IMR-90 (cell line): ENCODE measurements at regions not wholly inside any gene's neighbourhood (a gene's known extent, or its start where the extent isn't known, plus 50 kb on each side); places are given as distances from the start of the nearest gene placed in this dataset.

Source experiments
- ATAC-seq: fragments of 200-7000 bp; cut with Tn5 transposase; 2 replicates; pipeline ENCODE4 v1.9.1; 2020; ENCODE audit warnings: low read depth, mild to moderate bottlenecking, moderate library complexity
- BruUV-seq: library from RNA; stranded (reverse); fragments of 400-500 nt; replicated peaks from 2 replicates; lab custom pipeline; 2021; lab: Mats Ljungman, UMichigan
- CTCF ChIA-PET: fragments of 300-600 bp; formaldehyde crosslinking; extraction: SDS; loops from one replicate; lab custom pipeline; 2021; ENCODE audit warnings: antibody characterized with exemption; lab: Yijun Ruan, JAX
- POLR2A ChIA-PET: fragments of 300-600 bp; sonication (Branson Sonifier 250); formaldehyde crosslinking; loops from one replicate; lab custom pipeline; 2022; ENCODE audit warnings: antibody characterized with exemption; ENCODE audit not compliant: unreplicated experiment; lab: Charles Lee
- DNase-seq: peaks from one replicate; pipeline ENCODE4 v3.0.0; 2013
- H2AFZ ChIP-seq: replicated peaks from 2 replicates; pipeline ENCODE3; 2013; ENCODE audit warnings: low read length, mild to moderate bottlenecking; ENCODE audit not compliant: poor library complexity
- H2AK5ac ChIP-seq: 2 replicates; pipeline ENCODE4 v1.6.1; 2013; ENCODE audit warnings: low read depth, low read length, inconsistent platforms
- H2AK9ac ChIP-seq: replicated peaks from 2 replicates; pipeline ENCODE3; 2013; ENCODE audit warnings: mild to moderate bottlenecking, low read depth, low read length, moderate library complexity; ENCODE audit not compliant: poor library complexity
- H2BK120ac ChIP-seq: 2 replicates; pipeline ENCODE4 v1.6.1; 2013; ENCODE audit warnings: low read depth, low read length, inconsistent platforms
- H2BK15ac ChIP-seq: 3 replicates; pipeline ENCODE4 v1.6.1; 2013; ENCODE audit warnings: low read depth, low read length, inconsistent platforms
- H2BK20ac ChIP-seq: 2 replicates; pipeline ENCODE4 v1.6.1; 2013; ENCODE audit warnings: low read depth, mild to moderate bottlenecking, inconsistent platforms, low read length, moderate library complexity
- H2BK5ac ChIP-seq: 2 replicates; pipeline ENCODE4 v1.6.1; 2013; ENCODE audit warnings: mild to moderate bottlenecking, low read depth, low read length, inconsistent platforms; ENCODE audit not compliant: poor library complexity, severe bottlenecking
- H3K14ac ChIP-seq: replicated peaks from 2 replicates; pipeline ENCODE4 v1.6.1; 2013; ENCODE audit warnings: low read depth, low read length, inconsistent platforms
- H3K18ac ChIP-seq: 2 replicates; pipeline ENCODE4 v1.6.1; 2013; ENCODE audit warnings: low read depth, low read length, control low read depth
- H3K23ac ChIP-seq: 2 replicates; pipeline ENCODE4 v1.6.1; 2013; ENCODE audit warnings: low read depth, low read length, inconsistent platforms
- H3K27ac ChIP-seq: 2 replicates; pipeline ENCODE4 v1.5.1; 2013; ENCODE audit warnings: mild to moderate bottlenecking, control low read depth, low read length; ENCODE audit not compliant: insufficient read depth
- H3K27me3 ChIP-seq: 2 replicates; pipeline ENCODE4 v1.6.1; 2013; ENCODE audit warnings: low read length; ENCODE audit not compliant: control insufficient read depth, insufficient read depth
- H3K36me3 ChIP-seq: 2 replicates; pipeline ENCODE4 v1.6.1; 2013; ENCODE audit warnings: low read length, mixed read lengths; ENCODE audit not compliant: control insufficient read depth, insufficient read depth
- H3K4ac ChIP-seq: 2 replicates; pipeline ENCODE4 v1.6.1; 2013; ENCODE audit warnings: low read depth, low read length, inconsistent platforms
- H3K4me1 ChIP-seq: 2 replicates; pipeline ENCODE4 v1.6.1; 2013; ENCODE audit warnings: low read length, mixed read lengths; ENCODE audit not compliant: control insufficient read depth, insufficient read depth
- H3K4me2 ChIP-seq: 2 replicates; pipeline ENCODE4 v1.6.1; 2013; ENCODE audit warnings: low read depth, mild to moderate bottlenecking, control low read depth, low read length, moderate library complexity
- H3K4me3 ChIP-seq: 2 replicates; pipeline ENCODE4 v1.5.1; 2013; ENCODE audit warnings: low read depth, mild to moderate bottlenecking, control low read depth, low read length, moderate library complexity; ENCODE audit not compliant: insufficient read depth
- H3K56ac ChIP-seq: 2 replicates; pipeline ENCODE4 v1.6.1; 2013; ENCODE audit warnings: low read length, inconsistent platforms; ENCODE audit not compliant: insufficient read depth; ENCODE audit errors: extremely low read depth
- H3K79me1 ChIP-seq, 2 experiments: 2 replicates each; pipeline ENCODE4 v1.6.1; 2013; ENCODE audit warnings: low read length in 2 of 2, inconsistent platforms in 1 of 2, low read depth in 1 of 2
- H3K9ac ChIP-seq: 2 replicates; pipeline ENCODE4 v1.6.1; 2013; ENCODE audit warnings: low read depth, low read length, control low read depth
- H3K9me1 ChIP-seq: 2 replicates; pipeline ENCODE4 v1.6.1; 2013; ENCODE audit warnings: low read length, inconsistent platforms; ENCODE audit not compliant: insufficient read depth
- H3K9me3 ChIP-seq: 2 replicates; pipeline ENCODE4 v1.6.1; 2013; ENCODE audit warnings: low read length; ENCODE audit not compliant: control insufficient read depth, insufficient read depth
- H4K20me1 ChIP-seq: 2 replicates; pipeline ENCODE4 v1.6.1; 2013; ENCODE audit warnings: low read length, inconsistent platforms; ENCODE audit not compliant: insufficient read depth
- H4K5ac ChIP-seq: 2 replicates; pipeline ENCODE4 v1.6.1; 2013; ENCODE audit warnings: mild to moderate bottlenecking, low read depth, low read length, control low read depth
- H4K8ac ChIP-seq, 2 experiments: 2 replicates each; pipeline ENCODE4 v1.6.1; 2013; ENCODE audit warnings: low read depth in 2 of 2, low read length in 2 of 2, control low read depth in 1 of 2, inconsistent platforms in 1 of 2
- H4K91ac ChIP-seq: 2 replicates; pipeline ENCODE4 v1.6.1; 2013; ENCODE audit warnings: low read depth, low read length, inconsistent platforms; ENCODE audit not compliant: insufficient read depth
- CHD1 ChIP-seq: IDR thresholded peaks from 2 replicates; pipeline ENCODE4 v1.6.1; 2012; ENCODE audit warnings: low read depth, low read length, improper control_type of control experiment
- CTCF ChIP-seq: conservative IDR thresholded peaks from 2 replicates; pipeline ENCODE4 v1.5.1; 2012; ENCODE audit warnings: mild to moderate bottlenecking, low read depth, low read length, improper control_type of control experiment
- ELK1 ChIP-seq: fragments of 150-350 bp; IDR thresholded peaks from 2 replicates; pipeline ENCODE4 v1.6.1; 2016; ENCODE audit warnings: low read depth, mild to moderate bottlenecking, low read length, moderate library complexity, borderline replicate concordance
- FOS ChIP-seq: fragments of 150-350 bp; IDR thresholded peaks from 2 replicates; pipeline ENCODE4 v1.6.1; 2016; ENCODE audit warnings: low read depth, low read length
- POLR2A ChIP-seq: IDR thresholded peaks from 2 replicates; pipeline ENCODE4 v1.6.1; 2012; ENCODE audit warnings: mild to moderate bottlenecking, low read depth, low read length
- RFX5 ChIP-seq: IDR thresholded peaks from 2 replicates; pipeline ENCODE4 v1.8.0; 2012; ENCODE audit warnings: low read depth, mild to moderate bottlenecking, low read length, moderate library complexity
- SMC3 ChIP-seq: fragments of 150-350 bp; IDR thresholded peaks from 2 replicates; pipeline ENCODE4 v1.6.1; 2016; ENCODE audit warnings: low read depth, mild to moderate bottlenecking, antibody characterized with exemption, low read length, moderate library complexity
- USF2 ChIP-seq: fragments of 150-350 bp; IDR thresholded peaks from 2 replicates; pipeline ENCODE4 v1.6.1; 2017; ENCODE audit warnings: mild to moderate bottlenecking, antibody characterized with exemption, low read length, low read depth
- WGBS, 2 experiments: methylation state at CpG; one replicate each; pipeline versions ENCODE4 v1.1.5 to v1.1.7; 2013; ENCODE audit warnings: missing lambda C conversion rate in 2 of 2; ENCODE audit not compliant: insufficient read length in 1 of 2; ENCODE audit errors: extremely low coverage in 2 of 2; 5-methylcytosine and 5-hydroxymethylcytosine counted together
- dilution Hi-C: fragments of 300-500 bp; cut with HindIII; formaldehyde crosslinking; loops from one replicate; pipeline ENCODE4 v1.14.3; 2018; ENCODE audit warnings: low sequenced_read_pairs; ENCODE audit not compliant: unreplicated experiment
- in situ Hi-C: fragments of 300-500 bp; cut with MboI; formaldehyde crosslinking; loops from 3 replicates; pipeline ENCODE4 v1.14.3; 2019; ENCODE audit warnings: low sequenced_read_pairs, inconsistent platforms, mixed read lengths
- intact Hi-C: fragments of 100-400 bp; cut with micrococcal nuclease; formaldehyde crosslinking; loops from 2 replicates; pipeline ENCODE4 v1.10.0; 2022

GRCh38 chrX:27882695-27883094 is 74.9 kb downstream of the MAGEB10 start:
- ATAC-seq (no peak), DNase-seq (no peak)
- no TSS peak for BruUV-seq
- H4K20me1 ChIP-seq = no peaks in the 10 kb centered on the region
- no peak overlapping the region for H4K5ac ChIP-seq
- H2BK5ac ChIP-seq = no peak overlapping the region
- H3K27me3 ChIP-seq = no peaks in the 10 kb centered on the region
- ChIA-PET CTCF (no interaction called here), POLR2A (no interaction called here)
- no peak overlapping the region for H2BK15ac ChIP-seq
- no peak overlapping the region for H3K56ac ChIP-seq
- no peak overlapping the region for H3K4me2 ChIP-seq
- dilution Hi-C loops = no loop called here
- no peak overlapping the region for H2AK9ac ChIP-seq
- intact Hi-C loops = no loop called here
- no peak overlapping the region for H2BK20ac ChIP-seq
- TF ChIP-seq FOS (no peak), ELK1 (no peak), CTCF (no peak), CHD1 (no peak), POLR2A (no peak), RFX5 (no peak), USF2 (no peak), SMC3 (no peak)
- no peaks in the 10 kb centered on the region for H3K79me1 ChIP-seq
- H3K4me1 ChIP-seq = no peaks in the 10 kb centered on the region
- H3K9me1 ChIP-seq = no peaks in the 10 kb centered on the region
- in situ Hi-C loops = no loop called here
- H3K14ac ChIP-seq = no peak overlapping the region
- H3K4me3 ChIP-seq = no peak overlapping the region
- H2AK5ac ChIP-seq = no peak overlapping the region
- no peak overlapping the region for H4K91ac ChIP-seq
- no peak overlapping the region for H3K4ac ChIP-seq
- H3K27ac ChIP-seq = no peak overlapping the region
- no peak overlapping the region for H4K8ac ChIP-seq
- H2AFZ ChIP-seq = no peak overlapping the region
- H3K18ac ChIP-seq = no peak overlapping the region
- H3K23ac ChIP-seq = no peak overlapping the region
- no peaks in the 10 kb centered on the region for H3K9me3 ChIP-seq
- no peaks in the 10 kb centered on the region for H3K36me3 ChIP-seq
- H3K9ac ChIP-seq = no peak overlapping the region
- WGBS, 2 experiments = no CpG with 5 or more reads among the region's 1 CpG
- H2BK120ac ChIP-seq = no peak overlapping the region
